ENCODE measurements at regions not wholly inside any gene's neighbourhood (a gene's known extent, or its start where the extent isn't known, plus 50 kb on each side); places are given as distances from the start of the nearest gene placed in this dataset.

DNA sequence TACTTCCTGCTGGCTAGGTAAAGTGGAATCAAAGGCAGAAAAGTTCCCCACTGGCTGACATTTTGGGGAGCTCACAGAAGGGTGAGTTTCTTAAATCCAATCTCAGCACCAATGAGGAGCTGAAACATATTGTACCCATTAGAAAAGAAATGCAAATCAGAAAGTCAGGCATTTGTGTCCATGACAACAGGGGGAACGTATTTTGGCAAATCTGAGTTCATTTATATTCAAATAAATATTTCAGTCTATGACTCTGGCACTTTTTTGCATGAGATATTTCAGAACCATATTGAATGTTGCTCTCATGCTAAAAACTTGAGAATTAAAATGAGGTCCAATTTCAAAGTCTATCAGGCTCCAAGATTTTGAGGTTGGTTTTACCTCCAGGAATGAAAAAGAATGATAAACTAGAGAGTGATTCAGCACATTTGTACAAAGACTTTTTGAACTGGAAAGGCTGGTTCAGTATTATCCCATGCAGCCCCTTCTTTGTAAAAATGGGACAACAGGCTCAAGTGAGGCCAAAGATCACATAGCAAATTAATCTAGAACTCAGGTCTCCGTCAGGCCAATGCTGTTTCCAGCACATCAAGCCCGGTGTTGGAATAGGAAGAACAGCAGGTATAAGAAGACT lies 202.2 kb downstream of the RRAGC start:
- TF ChIP-seq, protein P1, sequence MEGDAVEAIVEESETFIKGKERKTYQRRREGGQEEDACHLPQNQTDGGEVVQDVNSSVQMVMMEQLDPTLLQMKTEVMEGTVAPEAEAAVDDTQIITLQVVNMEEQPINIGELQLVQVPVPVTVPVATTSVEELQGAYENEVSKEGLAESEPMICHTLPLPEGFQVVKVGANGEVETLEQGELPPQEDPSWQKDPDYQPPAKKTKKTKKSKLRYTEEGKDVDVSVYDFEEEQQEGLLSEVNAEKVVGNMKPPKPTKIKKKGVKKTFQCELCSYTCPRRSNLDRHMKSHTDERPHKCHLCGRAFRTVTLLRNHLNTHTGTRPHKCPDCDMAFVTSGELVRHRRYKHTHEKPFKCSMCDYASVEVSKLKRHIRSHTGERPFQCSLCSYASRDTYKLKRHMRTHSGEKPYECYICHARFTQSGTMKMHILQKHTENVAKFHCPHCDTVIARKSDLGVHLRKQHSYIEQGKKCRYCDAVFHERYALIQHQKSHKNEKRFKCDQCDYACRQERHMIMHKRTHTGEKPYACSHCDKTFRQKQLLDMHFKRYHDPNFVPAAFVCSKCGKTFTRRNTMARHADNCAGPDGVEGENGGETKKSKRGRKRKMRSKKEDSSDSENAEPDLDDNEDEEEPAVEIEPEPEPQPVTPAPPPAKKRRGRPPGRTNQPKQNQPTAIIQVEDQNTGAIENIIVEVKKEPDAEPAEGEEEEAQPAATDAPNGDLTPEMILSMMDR (IDR thresholded peaks at IDR 0.05 in 2 of 3, conservative IDR thresholded peaks at IDR 0.05 in 1 of 3; ENCODE audit: borderline replicate concordance in 1 of 3, insufficient read depth in 1 of 3, low read depth in 2 of 3, low read length in 2 of 3): no peak
- TF ChIP-seq POLR2AphosphoS5 (IDR thresholded peaks at IDR 0.05; ENCODE audit: low read depth, low read length) (no peak), EZH2phosphoT487 (IDR thresholded peaks at IDR 0.05; ENCODE audit: borderline replicate concordance) (no peak), POLR2A (IDR thresholded peaks at IDR 0.05; ENCODE audit: borderline replicate concordance, extremely low read depth, insufficient read depth, insufficient read length) (no peak), EZH2 (IDR thresholded peaks at IDR 0.05) (no peak), ATF3 (IDR thresholded peaks at IDR 0.05) (no peak), SP1 (IDR thresholded peaks at IDR 0.05; ENCODE audit: low read depth) (no peak), FOSL1 (IDR thresholded peaks at IDR 0.05; ENCODE audit: low read depth) (no peak), SRF (IDR thresholded peaks at IDR 0.05; ENCODE audit: low read depth) (no peak), REST (IDR thresholded peaks at IDR 0.05; ENCODE audit: low read depth) (no peak), ZNF274 (IDR thresholded peaks at IDR 0.05; ENCODE audit: low read depth, low read length) (no peak), YY1 (IDR thresholded peaks at IDR 0.05; ENCODE audit: extremely low read depth, insufficient replicate concordance, low read depth, low read length) (no peak), JUND (IDR thresholded peaks at IDR 0.05) (no peak)
- TF ChIP-seq, protein P2, sequence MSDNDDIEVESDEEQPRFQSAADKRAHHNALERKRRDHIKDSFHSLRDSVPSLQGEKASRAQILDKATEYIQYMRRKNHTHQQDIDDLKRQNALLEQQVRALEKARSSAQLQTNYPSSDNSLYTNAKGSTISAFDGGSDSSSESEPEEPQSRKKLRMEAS (IDR thresholded peaks at IDR 0.05): no peak
